Stimulated activated CD4-positive, alpha-beta T cell treated with anti-CD3 and anti-CD28 coated beads, Interleukin-1b, Interleukin-23, amount 100 ng/mL, for 24 hours (primary cell): ENCODE measurements at regions not wholly inside any gene's neighbourhood (a gene's known extent, or its start where the extent isn't known, plus 50 kb on each side); places are given as distances from the start of the nearest gene placed in this dataset.

Source experiments
- DNase-seq, 4 experiments: peaks; one replicate each; pipeline ENCODE4 v3.0.0-alpha.2; 2020; ENCODE audit warnings: low read depth in 4 of 4, low spot score in 1 of 4

DNA sequence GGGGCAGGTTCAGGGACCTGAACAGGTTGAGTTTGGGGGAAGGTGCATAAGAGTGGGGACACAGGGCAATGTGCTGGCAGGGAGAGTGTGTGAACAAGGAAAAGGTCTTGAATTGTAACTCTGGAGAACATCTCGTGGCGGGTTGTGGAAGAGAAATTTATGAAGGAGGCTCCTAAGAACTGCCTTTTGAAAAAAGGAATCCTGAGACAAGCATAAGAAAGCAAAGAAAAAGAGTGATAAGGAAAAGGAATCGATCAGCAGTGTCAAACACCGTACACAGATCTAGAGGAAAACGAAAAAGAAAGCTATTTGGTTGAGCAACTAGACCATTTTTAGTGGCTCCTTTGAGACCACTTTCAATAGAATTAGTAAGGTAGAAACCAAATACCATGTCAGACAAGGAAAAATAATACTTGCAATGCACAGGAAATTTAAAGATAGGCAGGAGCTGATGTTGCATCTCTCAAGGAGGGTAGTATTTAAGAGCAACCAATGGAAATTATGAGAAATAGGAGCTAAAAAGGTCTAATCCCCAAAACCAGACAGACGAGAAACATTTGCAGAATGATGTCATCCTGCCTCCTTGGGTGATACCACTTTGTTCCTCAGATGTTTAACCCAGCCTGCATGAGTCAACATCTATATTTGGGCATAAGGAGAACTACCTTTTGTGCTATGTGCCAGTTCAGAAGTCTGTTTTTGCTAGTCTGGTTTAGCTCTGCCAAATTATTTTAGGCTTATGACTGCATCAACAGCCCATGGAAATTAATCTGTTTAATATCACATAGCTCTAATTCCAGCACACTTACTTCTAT, 64.5 kb upstream of the STK38L start:
- peak in 1 of 4 experiments; percentile 16 for DNase-seq

DNA sequence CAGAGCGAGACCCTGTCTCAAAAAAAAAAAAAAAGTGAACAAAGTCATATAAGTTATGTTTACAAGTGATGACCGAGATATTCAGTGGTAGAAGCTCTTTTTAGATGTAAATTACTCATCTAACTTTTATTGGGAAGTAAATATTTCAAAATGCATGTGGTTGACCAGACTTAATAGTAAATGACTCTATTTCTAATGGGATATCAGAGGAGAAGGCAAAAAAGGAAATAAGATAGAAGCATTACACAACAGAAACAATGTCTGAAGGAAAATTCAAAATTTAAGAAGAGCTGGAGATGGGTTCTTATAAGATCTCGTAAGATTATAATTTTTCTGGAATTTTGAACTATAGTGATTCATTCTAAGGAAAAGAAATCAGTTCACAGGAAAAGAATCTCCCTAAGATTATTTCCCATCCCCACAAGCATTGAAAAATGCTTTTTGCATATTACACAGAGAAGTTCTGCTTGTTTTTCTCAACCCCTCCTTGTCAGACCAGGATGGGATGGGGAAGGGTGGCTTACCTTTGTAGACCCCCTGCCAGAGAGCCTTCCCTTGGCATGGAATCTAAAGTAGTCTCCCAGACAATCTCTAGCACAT, 63.1 kb upstream of the STK38L start:
- no peak for DNase-seq

DNA sequence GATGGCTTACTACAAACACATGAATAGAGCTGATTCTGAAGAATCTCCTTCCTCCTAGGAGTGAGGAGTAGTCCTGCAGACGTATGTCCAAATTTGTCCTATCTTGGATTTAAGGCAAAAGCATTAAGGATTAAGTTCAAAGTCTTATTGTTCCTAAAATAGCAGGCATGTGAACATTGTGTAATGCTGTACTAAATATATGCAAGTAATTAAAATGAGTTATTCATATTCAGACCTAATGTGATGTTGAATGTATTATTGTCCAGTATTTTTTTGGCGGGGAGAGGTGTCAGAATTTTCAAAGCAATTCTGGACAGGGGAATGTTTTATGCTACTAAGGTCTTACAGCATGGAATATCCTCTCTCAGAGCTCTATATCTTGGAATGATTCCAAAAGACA, 60.7 kb upstream of the STK38L start:
- DNase-seq: no peak

DNA sequence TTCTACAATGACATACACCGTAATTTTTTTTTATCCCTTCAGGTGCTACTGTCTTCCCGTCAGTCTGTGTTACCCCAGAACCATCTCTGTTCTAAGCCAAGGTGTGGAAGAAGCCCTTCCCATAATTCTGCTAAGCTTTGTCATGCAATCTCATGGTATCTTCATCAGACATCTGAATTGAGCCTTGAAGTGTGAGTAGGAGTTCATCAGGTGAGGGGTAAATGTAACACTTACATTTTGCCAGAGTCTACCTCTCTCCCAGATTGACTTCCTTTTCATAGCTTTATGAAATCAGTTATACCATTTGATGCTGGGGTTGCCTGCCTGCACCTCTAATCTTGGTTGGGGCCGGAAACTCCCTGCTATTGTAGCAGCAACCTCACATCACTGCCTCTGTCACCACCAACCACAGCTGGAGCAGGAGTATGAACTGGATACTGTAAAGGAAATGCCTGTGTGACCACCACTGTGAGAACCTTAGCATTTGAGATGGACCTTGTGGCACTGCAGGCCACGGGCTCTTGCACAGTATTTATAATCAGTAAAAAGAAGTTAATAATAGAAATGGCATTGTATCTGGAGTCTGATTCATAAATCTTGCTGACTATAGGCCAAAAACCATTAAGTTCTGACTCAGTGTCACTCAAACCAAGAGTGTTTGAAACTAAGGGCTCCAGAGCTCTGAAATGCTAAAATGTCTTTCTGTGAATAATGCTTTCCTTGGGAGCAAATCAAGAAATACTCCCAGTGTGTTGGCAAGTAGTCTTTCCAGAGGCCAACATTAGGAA, 58.7 kb upstream of the STK38L start:
- DNase-seq: peak in 1 of 4 experiments; percentile 17

DNA sequence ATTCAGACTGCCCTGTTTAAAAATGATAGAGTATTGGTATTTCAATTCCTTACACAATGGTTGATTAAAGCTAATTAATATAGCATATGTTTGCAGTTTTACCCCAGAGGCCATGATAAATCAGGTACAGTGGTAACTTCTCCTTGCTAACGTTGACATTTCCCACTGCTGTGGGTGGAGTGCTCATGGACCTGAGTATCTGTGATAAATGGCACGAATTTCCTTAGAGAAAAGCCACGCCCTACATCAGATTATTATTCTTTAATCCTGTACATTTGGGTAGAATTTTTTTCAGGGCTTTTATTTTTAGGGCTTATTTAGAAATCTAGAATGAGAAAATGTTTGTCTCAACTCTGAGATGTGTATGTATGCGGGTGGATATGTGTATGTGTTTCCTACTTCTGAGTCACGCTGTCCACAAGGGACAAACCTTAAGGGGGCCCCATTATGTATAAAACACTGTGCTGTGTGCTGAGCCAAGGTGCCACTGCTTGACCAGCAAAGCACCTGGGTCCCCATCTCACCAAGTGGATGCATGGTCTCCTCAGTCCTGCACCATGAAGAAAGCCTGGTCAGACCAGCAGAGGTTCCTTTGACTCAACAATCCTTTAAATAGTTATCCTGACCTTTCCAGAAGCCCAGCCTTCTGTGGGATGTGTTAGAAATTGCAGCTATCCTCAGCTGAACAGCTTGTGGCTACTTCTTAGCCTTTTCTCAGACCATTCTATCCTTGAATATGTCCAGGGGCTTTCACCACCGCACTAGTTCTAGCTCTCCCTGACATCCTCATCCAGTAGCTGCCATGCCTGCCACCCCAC, 57.9 kb upstream of the STK38L start:
- no peak for DNase-seq

DNA sequence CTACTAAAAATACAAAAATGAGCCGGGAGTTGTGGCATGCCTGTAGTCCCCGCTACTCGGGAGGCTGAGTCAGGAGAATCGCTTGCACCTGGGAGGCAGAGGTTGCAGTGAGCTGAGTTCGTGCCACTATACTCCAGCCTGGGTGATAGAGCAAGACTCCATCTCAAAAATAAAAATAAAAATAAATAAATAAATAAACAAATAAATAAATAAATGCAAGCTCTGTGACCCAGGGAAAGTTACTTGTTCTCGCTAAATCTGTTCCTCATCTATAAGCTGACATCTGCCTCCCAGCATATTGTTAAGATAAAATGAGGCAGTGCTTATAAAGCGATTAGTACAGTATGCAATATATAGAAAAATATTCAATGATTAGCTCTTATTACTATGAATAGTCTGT, 56.4 kb upstream of the STK38L start:
- no peak for DNase-seq

DNA sequence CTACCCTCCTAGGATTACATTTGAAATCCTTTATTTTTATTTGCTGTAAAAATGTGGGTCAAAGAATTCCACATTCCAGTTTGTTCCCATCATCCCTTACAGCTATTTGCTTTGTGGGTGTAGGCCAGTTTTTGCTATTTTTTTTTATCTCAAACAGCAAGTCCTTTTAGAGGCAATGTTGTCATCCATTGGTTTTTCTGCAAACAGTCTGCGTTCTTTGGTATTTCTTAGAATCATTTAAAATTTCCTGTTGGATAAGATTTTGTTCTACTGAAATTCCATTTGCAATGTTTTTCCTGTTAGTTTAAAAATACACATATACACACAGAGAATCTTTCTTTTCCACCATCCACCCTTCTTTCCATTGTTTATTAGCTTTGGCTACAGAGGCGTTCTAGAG, 53.3 kb upstream of the STK38L start:
- DNase-seq: no peak

DNA sequence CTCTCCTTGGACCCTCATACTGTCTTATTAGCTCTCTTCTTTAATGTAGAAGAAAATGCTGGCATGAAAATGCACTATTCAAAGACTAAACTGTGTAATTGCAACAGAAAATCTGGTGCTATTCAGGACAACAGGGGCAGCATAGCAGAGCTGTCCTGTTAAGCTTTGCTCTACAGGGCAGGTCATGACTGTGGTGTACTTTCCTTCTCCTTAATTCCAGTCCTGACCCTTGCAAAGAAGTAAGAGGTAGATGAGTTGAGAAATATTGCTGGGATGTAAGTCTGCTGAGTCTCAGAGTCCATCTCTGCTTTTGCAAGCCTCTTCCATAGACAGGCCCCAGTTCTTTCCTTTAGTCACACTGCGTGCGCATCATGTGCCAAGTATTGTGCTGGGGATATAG, 52.6 kb upstream of the STK38L start:
- no peak for DNase-seq

DNA sequence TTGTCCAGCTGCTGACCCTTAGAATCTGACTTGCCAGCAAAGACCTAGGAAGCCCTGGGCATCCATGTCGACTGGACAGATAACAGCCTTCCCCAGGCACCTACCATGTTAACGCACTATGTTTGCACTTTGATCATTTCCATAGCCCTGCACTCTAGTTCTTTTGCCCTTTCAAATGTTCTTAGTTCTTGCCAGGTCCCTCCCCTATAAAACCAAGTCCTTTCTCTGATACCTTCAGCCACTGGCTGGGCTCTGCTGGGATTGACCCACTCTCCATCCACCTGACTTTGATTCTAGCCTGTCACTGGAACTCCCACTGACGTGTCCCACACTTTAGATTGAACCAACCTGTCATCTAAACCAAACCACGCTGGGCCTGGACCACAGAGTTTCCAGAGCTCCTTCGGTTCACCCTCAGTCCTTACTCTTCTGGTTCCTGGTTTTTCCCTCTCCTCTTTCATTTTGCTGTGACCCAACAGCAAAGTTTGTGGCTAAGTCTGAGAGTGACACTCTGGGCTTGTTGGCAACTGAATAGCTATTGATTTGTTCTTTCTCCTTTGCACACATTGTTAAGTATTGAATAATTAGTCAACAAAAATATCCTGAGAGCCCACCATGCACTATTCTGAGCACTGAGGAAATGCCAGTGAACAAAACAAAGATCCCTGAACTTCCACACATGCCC, 51.8 kb upstream of the STK38L start:
- DNase-seq: no peak

DNA sequence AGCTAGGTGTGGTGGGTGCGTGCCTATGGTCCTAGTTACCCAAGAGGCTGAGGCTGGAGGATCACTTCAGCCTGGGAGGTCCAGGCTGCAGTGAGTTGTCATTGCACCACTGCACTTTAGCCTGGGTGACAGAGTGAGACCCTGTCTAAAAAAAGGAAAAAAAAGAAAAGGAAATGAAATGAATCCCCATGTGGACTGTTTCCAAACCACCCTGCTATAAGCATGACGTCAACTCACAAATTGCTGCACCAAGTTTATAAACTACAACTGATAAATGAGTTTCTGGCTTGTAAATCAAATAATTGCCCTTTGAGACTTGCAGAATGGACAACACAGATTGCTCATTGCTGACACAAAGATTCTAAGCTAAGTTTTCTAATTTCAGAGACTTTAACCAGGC, 51.0 kb upstream of the STK38L start:
- DNase-seq: no peak

DNA sequence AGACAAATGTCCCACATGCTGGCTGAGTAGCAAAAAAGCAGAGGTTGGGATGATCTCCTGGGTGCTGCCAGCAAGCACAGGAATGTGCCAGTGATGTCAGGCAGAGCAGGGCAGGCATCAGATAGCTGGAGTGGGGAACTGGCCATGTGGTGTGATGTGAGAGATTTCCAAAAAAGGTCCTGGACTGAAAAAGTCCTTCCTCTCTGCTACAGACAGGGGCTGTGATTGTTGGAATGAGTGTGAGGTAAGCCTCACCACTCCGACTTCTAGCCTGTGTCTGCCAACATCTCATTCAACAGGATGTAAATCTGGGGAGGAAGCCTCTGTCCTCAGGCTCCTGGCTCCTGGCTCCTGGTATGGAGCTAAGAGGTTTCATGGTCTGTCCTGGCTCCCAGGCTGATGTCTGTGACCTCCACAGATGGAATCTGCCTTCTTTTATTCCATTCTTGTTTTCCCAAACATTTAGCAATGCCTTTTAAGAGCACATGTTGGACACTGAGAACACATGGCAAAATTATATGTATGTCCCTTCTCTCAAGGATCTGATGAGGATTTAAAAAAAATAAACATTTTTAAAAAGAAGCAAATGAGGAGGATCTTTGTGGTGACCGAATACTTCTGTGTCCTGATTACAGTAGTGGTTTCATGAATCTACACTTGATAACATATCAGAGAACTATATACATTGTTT, 50.1 kb upstream of the STK38L start:
- no peak for DNase-seq
